NCI-H526 (cell line): ENCODE measurements at regions not wholly inside any gene's neighbourhood (a gene's known extent, or its start where the extent isn't known, plus 50 kb on each side); places are given as distances from the start of the nearest gene placed in this dataset.

Experiments used
- DNase-seq, 2 experiments: peaks; one replicate each; lab custom pipeline; 2025; lab: John Stamatoyannopoulos, UW

DNA sequence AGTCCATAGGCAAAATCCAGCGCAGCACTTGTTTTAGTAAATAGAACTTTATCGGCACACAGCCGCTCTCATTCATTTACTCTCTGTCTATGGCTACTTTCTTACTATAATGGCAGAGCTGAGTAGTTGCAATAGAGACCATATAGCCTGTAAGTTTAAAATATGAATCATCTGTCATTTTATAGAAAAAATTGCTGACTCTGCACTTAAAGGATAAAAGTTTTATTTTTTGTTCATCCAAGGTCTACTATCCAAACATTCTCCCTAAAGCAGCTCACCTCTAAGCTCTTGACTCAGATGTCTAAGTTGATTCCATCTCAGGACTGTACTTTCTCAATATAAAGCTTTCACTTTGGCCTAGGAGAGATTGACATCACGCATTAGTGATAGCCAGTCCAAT lies 825.7 kb downstream of the OLFM4 start:
- no peak for DNase-seq

GRCh38 chr13:53856573-53857195 lies 828.1 kb downstream of the OLFM4 start:
- no peak for DNase-seq

DNA sequence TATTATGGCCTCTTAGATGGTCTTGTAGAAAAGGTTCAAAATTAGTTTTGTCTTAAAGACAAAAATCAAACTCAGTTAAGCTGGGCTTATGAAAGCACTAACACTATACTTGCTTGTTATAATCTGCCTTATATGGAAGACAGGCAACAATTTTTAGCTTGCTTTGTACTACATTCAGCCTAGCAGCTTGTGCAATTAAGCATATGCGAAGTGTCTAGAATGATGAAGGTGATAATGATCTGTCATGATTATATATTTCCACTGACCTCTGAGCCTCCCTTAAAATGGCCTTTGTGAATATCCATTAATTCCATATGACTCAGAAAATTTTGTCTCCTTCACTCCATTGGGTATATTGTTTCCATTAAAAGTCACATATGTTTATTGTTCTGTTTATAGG lies 834.9 kb downstream of the OLFM4 start:
- DNase-seq = no peak

GRCh38 chr13:53873558-53873957 lies 844.9 kb downstream of the OLFM4 start:
- DNase-seq = peak; percentile 64 to 83

- DNase-seq = no peak
Measured at GRCh38 chr13:53878861-53879260, 850.2 kb downstream of the OLFM4 start.

DNA sequence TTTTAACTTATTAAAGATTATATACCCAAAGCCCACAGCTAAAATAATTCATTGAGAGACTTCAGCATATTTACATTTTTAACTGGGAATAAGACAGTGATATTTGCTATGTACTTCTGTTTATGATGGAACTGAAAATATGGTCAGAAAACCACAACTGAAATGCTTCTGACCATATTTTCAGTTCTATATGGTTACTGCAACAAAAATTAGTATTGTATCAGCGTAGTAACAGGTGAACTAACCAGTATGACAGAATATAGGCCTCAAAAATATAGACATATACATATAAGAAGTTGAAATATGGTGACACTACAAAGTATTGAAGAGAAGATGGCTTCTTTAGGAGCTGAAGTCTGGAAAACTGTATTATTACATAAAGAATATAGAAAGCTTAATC lies 857.4 kb downstream of the OLFM4 start:
- DNase-seq = no peak

- no peak for DNase-seq
Measured at GRCh38 chr13:53890696-53891095, 862.1 kb downstream of the OLFM4 start.

DNA sequence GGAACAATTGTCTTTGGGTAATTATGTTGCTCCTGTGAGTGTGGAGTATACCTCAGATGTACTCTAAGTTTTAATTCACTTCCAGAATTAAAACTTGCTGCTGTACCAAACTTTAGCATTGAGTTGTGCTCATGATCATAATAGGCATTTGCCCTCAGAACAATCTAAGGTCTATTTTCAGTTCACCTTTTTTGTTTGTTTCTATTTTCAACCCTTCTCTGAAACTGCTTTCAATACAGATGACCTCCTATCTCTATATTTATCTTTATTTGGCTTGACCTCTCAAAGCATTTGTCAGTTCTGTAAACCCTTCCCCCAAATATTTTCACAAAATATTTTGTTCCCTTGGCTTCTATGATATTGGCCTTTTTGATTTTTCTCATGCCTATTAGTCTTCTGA lies 873.0 kb downstream of the OLFM4 start:
- no peak for DNase-seq

GRCh38 chr13:53907891-53908290 lies 879.3 kb downstream of the OLFM4 start:
- DNase-seq = no peak

DNA sequence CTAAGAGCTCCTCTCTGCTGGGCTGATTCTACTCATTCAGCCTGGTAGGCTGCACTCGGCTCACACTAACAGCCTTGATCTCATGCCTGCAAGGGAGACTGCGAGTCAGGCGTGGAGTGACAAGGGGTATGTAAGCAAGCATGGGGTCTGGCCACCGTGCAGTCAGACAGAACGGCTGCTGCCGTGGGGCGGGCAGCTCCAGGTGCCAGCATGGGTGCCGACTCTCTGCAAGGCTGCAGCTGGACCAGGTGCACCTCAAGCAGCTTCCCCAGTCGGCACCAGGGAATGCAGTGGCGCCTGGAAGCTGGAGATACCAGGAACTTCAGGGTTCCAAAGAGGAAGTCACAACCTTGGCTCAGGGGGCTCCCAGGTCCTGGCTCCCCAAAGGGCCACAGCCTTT lies 892.3 kb downstream of the OLFM4 start:
- DNase-seq = no peak

GRCh38 chr13:53921473-53921872 lies 892.9 kb downstream of the OLFM4 start:
- no peak for DNase-seq

- DNase-seq = no peak
Measured at GRCh38 chr13:53941588-53942190, 913.1 kb downstream of the OLFM4 start.

DNA sequence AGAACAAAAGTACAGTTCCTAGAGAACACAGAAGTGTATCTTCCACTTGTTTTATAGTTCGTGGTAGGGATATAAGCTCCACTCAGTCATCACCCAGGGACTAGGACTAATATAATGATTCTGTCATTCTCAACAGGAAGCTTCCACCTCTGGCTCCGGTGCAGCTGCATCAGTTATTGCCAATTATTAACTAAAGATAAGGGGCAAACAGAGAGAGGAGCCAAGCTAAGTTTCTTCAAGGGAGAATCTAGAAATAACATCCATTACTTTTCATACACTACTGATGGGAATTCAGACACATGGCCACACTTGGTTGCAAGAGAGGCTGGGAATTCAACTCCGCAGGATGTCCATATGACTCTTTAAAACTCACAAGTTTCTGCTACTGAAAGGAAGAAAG lies 917.9 kb downstream of the OLFM4 start:
- DNase-seq = no peak

GRCh38 chr13:53953183-53953582 lies 924.6 kb downstream of the OLFM4 start:
- DNase-seq = no peak
